Progenitor cell of endocrine pancreas (in vitro differentiated cells): ENCODE measurements at regions not wholly inside any gene's neighbourhood (a gene's known extent, or its start where the extent isn't known, plus 50 kb on each side); places are given as distances from the start of the nearest gene placed in this dataset.
A peak's percentile ranks its signal among the peaks of the same experiment; 100 is the strongest.
"Not testable (repeated sequence)": the region's sequence is repeated elsewhere in the genome, so short reads cannot be mapped to it uniquely, and the experiment has no call there.

Experiments used
- DNase-seq: peaks from one replicate; pipeline ENCODE4 v3.0.0; 2021; ENCODE audit warnings: low spot score; ENCODE audit not compliant: unreplicated experiment
- H3K27ac Mint-ChIP-seq: 2 replicates; pipeline ENCODE4 v1.8.0; 2021; ENCODE audit warnings: mild to moderate bottlenecking, moderate library complexity, mixed read lengths
- H3K27me3 Mint-ChIP-seq: 2 replicates; pipeline ENCODE4 v1.8.0; 2021; ENCODE audit warnings: mixed read lengths
- H3K36me3 Mint-ChIP-seq: 2 replicates; pipeline ENCODE4 v1.8.0; 2022; ENCODE audit warnings: mixed read lengths; ENCODE audit not compliant: insufficient read depth
- H3K4me1 Mint-ChIP-seq: 2 replicates; pipeline ENCODE4 v1.8.0; 2021; ENCODE audit warnings: low read depth, mixed read lengths
- H3K4me3 Mint-ChIP-seq: 2 replicates; pipeline ENCODE4 v1.8.0; 2021; ENCODE audit warnings: low read depth, mild to moderate bottlenecking, moderate library complexity, mixed read lengths
- H3K9me3 Mint-ChIP-seq: 2 replicates; pipeline ENCODE4 v1.8.0; 2021; ENCODE audit warnings: low read depth, mixed read lengths
- TF ChIP-seq, protein P1 (sequence below): fragments of 200-600 bp; sonication (generic); IDR thresholded peaks from one replicate; pipeline ENCODE4 v1.5.0; 2021; ENCODE audit warnings: antibody characterized with exemption, mild to moderate bottlenecking; ENCODE audit not compliant: unreplicated experiment

DNA sequence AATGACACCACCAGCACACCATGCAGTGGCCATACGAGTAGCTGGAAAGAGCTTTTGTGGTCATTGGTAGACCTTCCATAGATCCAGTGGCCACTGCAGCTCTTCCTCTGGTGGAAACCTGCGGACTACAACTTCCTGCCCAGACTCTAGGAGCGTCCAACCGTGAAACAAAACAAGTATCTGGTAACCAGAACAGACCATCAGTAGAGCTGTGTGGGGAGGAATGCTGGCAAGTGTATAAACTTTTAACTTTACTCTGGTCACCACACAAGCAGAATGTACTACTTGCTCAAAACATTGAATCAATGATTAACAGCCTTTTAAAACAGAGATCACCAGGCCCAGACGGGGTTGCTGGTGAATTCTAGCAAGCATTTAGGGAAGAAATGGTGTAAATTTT, 154.7 kb upstream of the DGKB start:
- Mint-ChIP-seq H3K27me3 (no peaks in the 10 kb centered on the region), H3K9me3 (peaks cover 13% of the 10 kb centered on the region), H3K27ac (no peak overlapping the region), H3K4me3 (no peak overlapping the region), H3K4me1 (peaks cover 17% of the 10 kb centered on the region), H3K36me3 (peaks cover 4% of the 10 kb centered on the region)
- TF ChIP-seq, protein P1, sequence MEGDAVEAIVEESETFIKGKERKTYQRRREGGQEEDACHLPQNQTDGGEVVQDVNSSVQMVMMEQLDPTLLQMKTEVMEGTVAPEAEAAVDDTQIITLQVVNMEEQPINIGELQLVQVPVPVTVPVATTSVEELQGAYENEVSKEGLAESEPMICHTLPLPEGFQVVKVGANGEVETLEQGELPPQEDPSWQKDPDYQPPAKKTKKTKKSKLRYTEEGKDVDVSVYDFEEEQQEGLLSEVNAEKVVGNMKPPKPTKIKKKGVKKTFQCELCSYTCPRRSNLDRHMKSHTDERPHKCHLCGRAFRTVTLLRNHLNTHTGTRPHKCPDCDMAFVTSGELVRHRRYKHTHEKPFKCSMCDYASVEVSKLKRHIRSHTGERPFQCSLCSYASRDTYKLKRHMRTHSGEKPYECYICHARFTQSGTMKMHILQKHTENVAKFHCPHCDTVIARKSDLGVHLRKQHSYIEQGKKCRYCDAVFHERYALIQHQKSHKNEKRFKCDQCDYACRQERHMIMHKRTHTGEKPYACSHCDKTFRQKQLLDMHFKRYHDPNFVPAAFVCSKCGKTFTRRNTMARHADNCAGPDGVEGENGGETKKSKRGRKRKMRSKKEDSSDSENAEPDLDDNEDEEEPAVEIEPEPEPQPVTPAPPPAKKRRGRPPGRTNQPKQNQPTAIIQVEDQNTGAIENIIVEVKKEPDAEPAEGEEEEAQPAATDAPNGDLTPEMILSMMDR = no peak
- DNase-seq = no peak

DNA sequence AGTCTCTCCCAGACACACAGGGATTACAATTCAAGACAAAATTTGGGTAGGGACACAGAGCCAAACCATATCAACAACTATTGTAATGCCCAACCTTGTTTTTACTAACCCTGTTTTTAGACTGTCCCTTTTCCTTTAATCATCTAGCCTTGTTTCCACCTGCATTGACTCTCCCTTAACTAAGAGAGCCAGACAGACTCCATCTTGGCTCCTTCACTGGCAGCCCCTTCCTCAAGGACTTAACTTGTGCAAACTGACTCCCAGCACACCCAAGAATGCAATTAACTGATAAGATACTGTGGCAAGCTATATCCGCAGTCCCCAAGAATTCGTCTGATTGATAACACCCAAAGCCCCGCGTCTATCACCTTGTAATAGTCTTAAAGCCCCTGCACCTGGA, 151.8 kb upstream of the DGKB start:
- Mint-ChIP-seq H3K9me3 (peaks cover 18% of the 10 kb centered on the region), H3K27ac (peak overlapping the region; percentile 56), H3K4me1 (peaks cover 17% of the 10 kb centered on the region)
- H3K36me3 Mint-ChIP-seq, H3K27me3 Mint-ChIP-seq, H3K4me3 Mint-ChIP-seq, DNase-seq: not testable (repeated sequence)

DNA sequence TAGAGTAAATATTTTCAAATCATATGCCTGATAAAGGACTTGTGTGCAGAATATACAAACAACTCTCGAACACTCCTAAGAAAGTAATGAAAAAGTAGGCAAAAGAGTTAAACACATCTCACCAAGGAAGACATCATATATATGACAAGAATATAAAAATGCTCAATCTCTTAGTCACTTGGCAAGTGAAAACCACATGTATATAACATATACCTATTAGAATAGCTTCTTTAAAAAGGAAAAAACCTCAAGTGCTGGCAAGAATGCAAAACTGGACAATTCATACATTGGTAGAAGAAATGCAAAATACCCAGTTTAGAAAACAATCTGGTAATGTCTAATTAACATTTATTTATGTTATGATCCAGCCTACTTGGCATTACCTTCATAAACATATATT, 146.6 kb upstream of the DGKB start:
- H3K4me3 Mint-ChIP-seq = no peak overlapping the region
- peaks cover 2% of the 10 kb centered on the region for H3K36me3 Mint-ChIP-seq
- H3K4me1 Mint-ChIP-seq = peaks cover under 1% of the 10 kb centered on the region
- peaks cover 12% of the 10 kb centered on the region for H3K9me3 Mint-ChIP-seq
- no peaks in the 10 kb centered on the region for H3K27me3 Mint-ChIP-seq
- TF ChIP-seq, protein P1 = no peak
- no peak overlapping the region for H3K27ac Mint-ChIP-seq
- DNase-seq = no peak

DNA sequence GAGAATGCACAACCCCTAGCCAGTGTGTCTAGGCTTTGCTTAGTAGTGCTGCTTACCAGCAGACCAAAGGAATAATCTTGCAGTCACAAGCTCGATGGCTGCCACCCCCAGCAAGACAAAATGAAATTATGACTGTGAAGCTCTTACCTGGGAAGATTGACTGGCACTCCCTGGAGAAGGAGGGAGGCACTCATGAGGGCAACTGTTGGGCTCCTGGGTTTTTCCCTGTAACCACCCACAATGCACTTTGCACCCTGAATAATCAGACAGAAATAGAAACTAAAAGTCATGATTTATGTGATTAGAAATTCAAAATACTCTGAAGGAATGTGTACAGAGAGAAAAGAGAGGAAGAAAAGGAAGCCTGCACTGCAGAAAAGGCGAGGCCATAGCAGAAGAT, 144.3 kb upstream of the DGKB start:
- Mint-ChIP-seq H3K9me3 (peaks cover 2% of the 10 kb centered on the region), H3K27ac (no peak overlapping the region), H3K4me3 (no peak overlapping the region), H3K27me3 (no peaks in the 10 kb centered on the region), H3K36me3 (no peaks in the 10 kb centered on the region), H3K4me1 (no peaks in the 10 kb centered on the region)
- DNase-seq = no peak
- TF ChIP-seq, protein P1 = no peak

DNA sequence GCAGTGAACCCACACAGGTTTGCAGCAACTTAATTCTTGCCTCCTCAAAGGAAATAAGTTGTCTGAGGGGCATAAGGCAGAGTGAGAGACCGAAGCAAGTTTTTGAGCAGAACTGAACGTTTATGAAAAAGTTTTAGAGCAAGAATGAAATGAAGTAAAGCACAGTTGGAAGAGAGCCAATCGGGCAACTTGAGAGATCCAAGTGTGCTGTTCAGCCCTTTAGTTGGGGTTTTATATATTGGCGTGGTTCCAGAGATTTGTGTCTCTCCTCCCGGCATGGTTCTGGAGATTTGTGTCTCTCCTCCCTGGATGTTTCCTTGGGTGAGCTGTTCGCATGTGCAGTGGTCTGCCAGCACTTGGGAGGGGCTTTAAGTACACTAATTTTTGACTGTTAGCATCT, 141.4 kb upstream of the DGKB start:
- no peak for DNase-seq
- no peaks in the 10 kb centered on the region for H3K4me1 Mint-ChIP-seq
- H3K9me3 Mint-ChIP-seq = no peaks in the 10 kb centered on the region
- H3K36me3 Mint-ChIP-seq = no peaks in the 10 kb centered on the region
- no peaks in the 10 kb centered on the region for H3K27me3 Mint-ChIP-seq
- TF ChIP-seq, protein P1 = no peak
- no peak overlapping the region for H3K27ac Mint-ChIP-seq
- H3K4me3 Mint-ChIP-seq = no peak overlapping the region

DNA sequence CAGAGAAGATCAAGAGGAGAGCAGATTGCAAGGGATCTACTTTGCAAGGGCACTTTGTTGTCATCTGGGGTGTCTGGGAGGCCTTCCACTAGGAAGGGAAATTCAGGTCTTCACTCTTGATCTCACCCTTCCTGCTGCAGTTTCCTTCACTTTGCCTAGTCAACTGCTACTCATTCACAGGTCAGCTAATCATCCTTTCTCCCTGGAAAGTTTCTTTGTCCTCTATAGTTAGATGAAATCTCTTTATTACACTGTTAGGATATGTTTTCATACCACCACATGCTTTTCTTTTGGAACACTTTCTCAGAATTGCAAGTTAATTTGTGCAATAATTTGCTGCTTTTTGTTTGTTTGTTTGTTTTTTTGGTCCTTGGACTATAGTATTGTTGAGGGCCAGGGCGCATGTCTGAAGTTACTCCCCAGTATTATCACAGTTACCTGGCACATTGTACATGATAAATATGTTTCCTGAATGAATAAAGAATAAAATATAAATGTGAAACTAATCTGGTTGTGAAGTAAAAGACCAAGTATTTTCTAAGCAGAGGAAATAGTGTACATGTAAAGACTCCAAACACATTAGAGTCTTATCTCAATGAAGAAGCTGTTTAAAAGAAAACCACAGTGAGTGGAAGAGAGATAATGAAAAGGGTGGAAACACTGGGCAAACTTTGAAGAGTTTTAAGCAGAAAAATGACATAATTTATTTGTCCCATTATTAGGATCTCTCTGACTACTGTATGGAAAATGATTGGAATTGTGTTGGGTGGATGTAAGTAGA, 139.9 kb upstream of the DGKB start:
- no peaks in the 10 kb centered on the region for H3K4me1 Mint-ChIP-seq
- no peak overlapping the region for H3K4me3 Mint-ChIP-seq
- no peaks in the 10 kb centered on the region for H3K9me3 Mint-ChIP-seq
- TF ChIP-seq, protein P1 = no peak
- H3K27me3 Mint-ChIP-seq = no peaks in the 10 kb centered on the region
- DNase-seq = no peak
- no peak overlapping the region for H3K27ac Mint-ChIP-seq
- no peaks in the 10 kb centered on the region for H3K36me3 Mint-ChIP-seq
